IMR-90 (cell line): ENCODE measurements at regions not wholly inside any gene's neighbourhood (a gene's known extent, or its start where the extent isn't known, plus 50 kb on each side); places are given as distances from the start of the nearest gene placed in this dataset.

ENCODE experiments used
- ATAC-seq: fragments of 200-7000 bp; cut with Tn5 transposase; 2 replicates; pipeline ENCODE4 v1.9.1; 2020; ENCODE audit warnings: low read depth, mild to moderate bottlenecking, moderate library complexity
- BruUV-seq: library from RNA; stranded (reverse); fragments of 400-500 nt; replicated peaks from 2 replicates; lab custom pipeline; 2021; lab: Mats Ljungman, UMichigan
- CTCF ChIA-PET: fragments of 300-600 bp; formaldehyde crosslinking; extraction: SDS; loops from one replicate; lab custom pipeline; 2021; ENCODE audit warnings: antibody characterized with exemption; lab: Yijun Ruan, JAX
- POLR2A ChIA-PET: fragments of 300-600 bp; sonication (Branson Sonifier 250); formaldehyde crosslinking; loops from one replicate; lab custom pipeline; 2022; ENCODE audit warnings: antibody characterized with exemption; ENCODE audit not compliant: unreplicated experiment; lab: Charles Lee
- DNase-seq: peaks from one replicate; pipeline ENCODE4 v3.0.0; 2013
- H2AFZ ChIP-seq: replicated peaks from 2 replicates; pipeline ENCODE3; 2013; ENCODE audit warnings: low read length, mild to moderate bottlenecking; ENCODE audit not compliant: poor library complexity
- H2AK5ac ChIP-seq: 2 replicates; pipeline ENCODE4 v1.6.1; 2013; ENCODE audit warnings: low read depth, low read length, inconsistent platforms
- H2AK9ac ChIP-seq: replicated peaks from 2 replicates; pipeline ENCODE3; 2013; ENCODE audit warnings: mild to moderate bottlenecking, low read depth, low read length, moderate library complexity; ENCODE audit not compliant: poor library complexity
- H2BK120ac ChIP-seq: 2 replicates; pipeline ENCODE4 v1.6.1; 2013; ENCODE audit warnings: low read depth, low read length, inconsistent platforms
- H2BK15ac ChIP-seq: 3 replicates; pipeline ENCODE4 v1.6.1; 2013; ENCODE audit warnings: low read depth, low read length, inconsistent platforms
- H2BK20ac ChIP-seq: 2 replicates; pipeline ENCODE4 v1.6.1; 2013; ENCODE audit warnings: low read depth, mild to moderate bottlenecking, inconsistent platforms, low read length, moderate library complexity
- H2BK5ac ChIP-seq: 2 replicates; pipeline ENCODE4 v1.6.1; 2013; ENCODE audit warnings: mild to moderate bottlenecking, low read depth, low read length, inconsistent platforms; ENCODE audit not compliant: poor library complexity, severe bottlenecking
- H3K14ac ChIP-seq: replicated peaks from 2 replicates; pipeline ENCODE4 v1.6.1; 2013; ENCODE audit warnings: low read depth, low read length, inconsistent platforms
- H3K18ac ChIP-seq: 2 replicates; pipeline ENCODE4 v1.6.1; 2013; ENCODE audit warnings: low read depth, low read length, control low read depth
- H3K23ac ChIP-seq: 2 replicates; pipeline ENCODE4 v1.6.1; 2013; ENCODE audit warnings: low read depth, low read length, inconsistent platforms
- H3K27ac ChIP-seq: 2 replicates; pipeline ENCODE4 v1.5.1; 2013; ENCODE audit warnings: mild to moderate bottlenecking, control low read depth, low read length; ENCODE audit not compliant: insufficient read depth
- H3K27me3 ChIP-seq: 2 replicates; pipeline ENCODE4 v1.6.1; 2013; ENCODE audit warnings: low read length; ENCODE audit not compliant: control insufficient read depth, insufficient read depth
- H3K36me3 ChIP-seq: 2 replicates; pipeline ENCODE4 v1.6.1; 2013; ENCODE audit warnings: low read length, mixed read lengths; ENCODE audit not compliant: control insufficient read depth, insufficient read depth
- H3K4ac ChIP-seq: 2 replicates; pipeline ENCODE4 v1.6.1; 2013; ENCODE audit warnings: low read depth, low read length, inconsistent platforms
- H3K4me1 ChIP-seq: 2 replicates; pipeline ENCODE4 v1.6.1; 2013; ENCODE audit warnings: low read length, mixed read lengths; ENCODE audit not compliant: control insufficient read depth, insufficient read depth
- H3K4me2 ChIP-seq: 2 replicates; pipeline ENCODE4 v1.6.1; 2013; ENCODE audit warnings: low read depth, mild to moderate bottlenecking, control low read depth, low read length, moderate library complexity
- H3K4me3 ChIP-seq: 2 replicates; pipeline ENCODE4 v1.5.1; 2013; ENCODE audit warnings: low read depth, mild to moderate bottlenecking, control low read depth, low read length, moderate library complexity; ENCODE audit not compliant: insufficient read depth
- H3K56ac ChIP-seq: 2 replicates; pipeline ENCODE4 v1.6.1; 2013; ENCODE audit warnings: low read length, inconsistent platforms; ENCODE audit not compliant: insufficient read depth; ENCODE audit errors: extremely low read depth
- H3K79me1 ChIP-seq, 2 experiments: 2 replicates each; pipeline ENCODE4 v1.6.1; 2013; ENCODE audit warnings: low read length in 2 of 2, inconsistent platforms in 1 of 2, low read depth in 1 of 2
- H3K9ac ChIP-seq: 2 replicates; pipeline ENCODE4 v1.6.1; 2013; ENCODE audit warnings: low read depth, low read length, control low read depth
- H3K9me1 ChIP-seq: 2 replicates; pipeline ENCODE4 v1.6.1; 2013; ENCODE audit warnings: low read length, inconsistent platforms; ENCODE audit not compliant: insufficient read depth
- H3K9me3 ChIP-seq: 2 replicates; pipeline ENCODE4 v1.6.1; 2013; ENCODE audit warnings: low read length; ENCODE audit not compliant: control insufficient read depth, insufficient read depth
- H4K20me1 ChIP-seq: 2 replicates; pipeline ENCODE4 v1.6.1; 2013; ENCODE audit warnings: low read length, inconsistent platforms; ENCODE audit not compliant: insufficient read depth
- H4K5ac ChIP-seq: 2 replicates; pipeline ENCODE4 v1.6.1; 2013; ENCODE audit warnings: mild to moderate bottlenecking, low read depth, low read length, control low read depth
- H4K8ac ChIP-seq, 2 experiments: 2 replicates each; pipeline ENCODE4 v1.6.1; 2013; ENCODE audit warnings: low read depth in 2 of 2, low read length in 2 of 2, control low read depth in 1 of 2, inconsistent platforms in 1 of 2
- H4K91ac ChIP-seq: 2 replicates; pipeline ENCODE4 v1.6.1; 2013; ENCODE audit warnings: low read depth, low read length, inconsistent platforms; ENCODE audit not compliant: insufficient read depth
- BHLHE40 ChIP-seq: fragments of 150-350 bp; IDR thresholded peaks from 2 replicates; pipeline ENCODE4 v1.6.1; 2016; ENCODE audit warnings: mild to moderate bottlenecking, low read depth, low read length
- CEBPB ChIP-seq: IDR thresholded peaks from 2 replicates; pipeline ENCODE4 v1.6.1; 2012; ENCODE audit warnings: low read depth, low read length, improper control_type of control experiment
- CHD1 ChIP-seq: IDR thresholded peaks from 2 replicates; pipeline ENCODE4 v1.6.1; 2012; ENCODE audit warnings: low read depth, low read length, improper control_type of control experiment
- FOS ChIP-seq: fragments of 150-350 bp; IDR thresholded peaks from 2 replicates; pipeline ENCODE4 v1.6.1; 2016; ENCODE audit warnings: low read depth, low read length
- MAFK ChIP-seq: IDR thresholded peaks from 2 replicates; pipeline ENCODE4 v1.6.1; 2012; ENCODE audit warnings: low read depth, low read length, improper control_type of control experiment
- MAZ ChIP-seq: IDR thresholded peaks from 2 replicates; pipeline ENCODE4 v1.6.1; 2012; ENCODE audit warnings: low read depth, mild to moderate bottlenecking, low read length, improper control_type of control experiment, moderate library complexity, borderline replicate concordance
- MXI1 ChIP-seq: IDR thresholded peaks from 2 replicates; pipeline ENCODE4 v1.6.1; 2012; ENCODE audit warnings: low read depth, mild to moderate bottlenecking, low read length, moderate library complexity, borderline replicate concordance
- NFE2L2 ChIP-seq: fragments of 150-350 bp; IDR thresholded peaks from 2 replicates; pipeline ENCODE4 v1.6.1; 2016; ENCODE audit warnings: low read depth, mild to moderate bottlenecking, low read length
- POLR2A ChIP-seq: IDR thresholded peaks from 2 replicates; pipeline ENCODE4 v1.6.1; 2012; ENCODE audit warnings: mild to moderate bottlenecking, low read depth, low read length
- RAD21 ChIP-seq: IDR thresholded peaks from 2 replicates; pipeline ENCODE4 v1.6.1; 2012; ENCODE audit warnings: low read length, improper control_type of control experiment
- RCOR1 ChIP-seq: IDR thresholded peaks from 2 replicates; pipeline ENCODE4 v1.6.1; 2012; ENCODE audit warnings: mild to moderate bottlenecking, low read length, improper control_type of control experiment; ENCODE audit not compliant: insufficient replicate concordance
- SMC3 ChIP-seq: fragments of 150-350 bp; IDR thresholded peaks from 2 replicates; pipeline ENCODE4 v1.6.1; 2016; ENCODE audit warnings: low read depth, mild to moderate bottlenecking, antibody characterized with exemption, low read length, moderate library complexity
- WGBS, 2 experiments: methylation state at CpG; one replicate each; pipeline versions ENCODE4 v1.1.5 to v1.1.7; 2013; ENCODE audit warnings: missing lambda C conversion rate in 2 of 2; ENCODE audit not compliant: insufficient read length in 1 of 2; ENCODE audit errors: extremely low coverage in 2 of 2; 5-methylcytosine and 5-hydroxymethylcytosine counted together
- dilution Hi-C: fragments of 300-500 bp; cut with HindIII; formaldehyde crosslinking; loops from one replicate; pipeline ENCODE4 v1.14.3; 2018; ENCODE audit warnings: low sequenced_read_pairs; ENCODE audit not compliant: unreplicated experiment
- in situ Hi-C: fragments of 300-500 bp; cut with MboI; formaldehyde crosslinking; loops from 3 replicates; pipeline ENCODE4 v1.14.3; 2019; ENCODE audit warnings: low sequenced_read_pairs, inconsistent platforms, mixed read lengths
- intact Hi-C: fragments of 100-400 bp; cut with micrococcal nuclease; formaldehyde crosslinking; loops from 2 replicates; pipeline ENCODE4 v1.10.0; 2022
- TF ChIP-seq, protein P1 (sequence below): fragments of 150-350 bp; IDR thresholded peaks from 2 replicates; pipeline ENCODE4 v1.6.1; 2016; ENCODE audit warnings: low read depth, mild to moderate bottlenecking, low read length, moderate library complexity, borderline replicate concordance
- TF ChIP-seq, protein P2 (sequence below): fragments of 150-350 bp; IDR thresholded peaks from 2 replicates; pipeline ENCODE4 v1.6.1; 2017; ENCODE audit warnings: mild to moderate bottlenecking, antibody characterized with exemption, low read length, low read depth
- TF ChIP-seq, protein P3 (sequence below): conservative IDR thresholded peaks from 2 replicates; pipeline ENCODE4 v1.5.1; 2012; ENCODE audit warnings: mild to moderate bottlenecking, low read depth, low read length, improper control_type of control experiment

DNA sequence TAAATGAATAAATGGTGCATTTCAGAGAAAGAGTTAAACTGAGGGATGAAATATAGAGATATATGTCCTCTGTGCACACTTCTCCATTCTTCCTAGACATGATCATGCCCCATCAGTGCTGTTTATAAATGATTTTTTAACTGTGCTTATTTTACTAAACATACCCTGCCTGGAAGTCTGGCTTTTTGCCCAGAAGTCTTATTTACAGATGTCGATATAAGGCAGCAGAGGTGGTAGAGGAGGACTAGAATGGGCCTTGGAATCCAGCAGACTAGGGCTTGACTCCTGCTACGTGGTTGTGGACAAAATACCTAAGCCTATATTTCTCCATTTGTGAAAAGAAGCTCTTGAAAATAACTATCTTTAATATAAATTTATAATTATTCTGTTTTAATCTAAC is 355.5 kb downstream of the RAD51AP2 start:
- Histone ChIP-seq H3K9me1 (no peaks in the 10 kb centered on the region), H4K91ac (no peak overlapping the region), H4K8ac (no peak overlapping the region), H3K9ac (no peak overlapping the region), H2BK20ac (no peak overlapping the region), H2BK120ac (no peak overlapping the region), H2BK15ac (no peak overlapping the region), H2BK5ac (no peak overlapping the region), H2AK5ac (no peak overlapping the region), H4K20me1 (no peaks in the 10 kb centered on the region), H2AFZ (no peak overlapping the region), H4K5ac (no peak overlapping the region), H3K14ac (no peak overlapping the region), H3K56ac (no peak overlapping the region), H3K27me3 (no peaks in the 10 kb centered on the region), H3K9me3 (no peaks in the 10 kb centered on the region), H3K4me2 (no peak overlapping the region), H2AK9ac (no peak overlapping the region), H3K4me3 (no peak overlapping the region), H3K79me1 (no peaks in the 10 kb centered on the region), H3K4ac (no peak overlapping the region), H3K36me3 (no peaks in the 10 kb centered on the region), H3K27ac (no peak overlapping the region), H3K23ac (no peak overlapping the region), H3K18ac (no peak overlapping the region), H3K4me1 (no peaks in the 10 kb centered on the region)
- POLR2A ChIA-PET = no interaction called here
- TF ChIP-seq MAFK = no peak
- no peak for TF ChIP-seq RCOR1
- no peak for TF ChIP-seq CEBPB
- TF ChIP-seq SMC3 = no peak
- TF ChIP-seq, protein P1, sequence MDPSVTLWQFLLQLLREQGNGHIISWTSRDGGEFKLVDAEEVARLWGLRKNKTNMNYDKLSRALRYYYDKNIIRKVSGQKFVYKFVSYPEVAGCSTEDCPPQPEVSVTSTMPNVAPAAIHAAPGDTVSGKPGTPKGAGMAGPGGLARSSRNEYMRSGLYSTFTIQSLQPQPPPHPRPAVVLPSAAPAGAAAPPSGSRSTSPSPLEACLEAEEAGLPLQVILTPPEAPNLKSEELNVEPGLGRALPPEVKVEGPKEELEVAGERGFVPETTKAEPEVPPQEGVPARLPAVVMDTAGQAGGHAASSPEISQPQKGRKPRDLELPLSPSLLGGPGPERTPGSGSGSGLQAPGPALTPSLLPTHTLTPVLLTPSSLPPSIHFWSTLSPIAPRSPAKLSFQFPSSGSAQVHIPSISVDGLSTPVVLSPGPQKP = no peak
- no peak for TF ChIP-seq RAD21
- TF ChIP-seq POLR2A = no peak
- no peak for TF ChIP-seq FOS
- no peak for TF ChIP-seq BHLHE40
- TF ChIP-seq, protein P2, sequence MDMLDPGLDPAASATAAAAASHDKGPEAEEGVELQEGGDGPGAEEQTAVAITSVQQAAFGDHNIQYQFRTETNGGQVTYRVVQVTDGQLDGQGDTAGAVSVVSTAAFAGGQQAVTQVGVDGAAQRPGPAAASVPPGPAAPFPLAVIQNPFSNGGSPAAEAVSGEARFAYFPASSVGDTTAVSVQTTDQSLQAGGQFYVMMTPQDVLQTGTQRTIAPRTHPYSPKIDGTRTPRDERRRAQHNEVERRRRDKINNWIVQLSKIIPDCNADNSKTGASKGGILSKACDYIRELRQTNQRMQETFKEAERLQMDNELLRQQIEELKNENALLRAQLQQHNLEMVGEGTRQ = no peak
- TF ChIP-seq NFE2L2 = no peak
- TF ChIP-seq, protein P3, sequence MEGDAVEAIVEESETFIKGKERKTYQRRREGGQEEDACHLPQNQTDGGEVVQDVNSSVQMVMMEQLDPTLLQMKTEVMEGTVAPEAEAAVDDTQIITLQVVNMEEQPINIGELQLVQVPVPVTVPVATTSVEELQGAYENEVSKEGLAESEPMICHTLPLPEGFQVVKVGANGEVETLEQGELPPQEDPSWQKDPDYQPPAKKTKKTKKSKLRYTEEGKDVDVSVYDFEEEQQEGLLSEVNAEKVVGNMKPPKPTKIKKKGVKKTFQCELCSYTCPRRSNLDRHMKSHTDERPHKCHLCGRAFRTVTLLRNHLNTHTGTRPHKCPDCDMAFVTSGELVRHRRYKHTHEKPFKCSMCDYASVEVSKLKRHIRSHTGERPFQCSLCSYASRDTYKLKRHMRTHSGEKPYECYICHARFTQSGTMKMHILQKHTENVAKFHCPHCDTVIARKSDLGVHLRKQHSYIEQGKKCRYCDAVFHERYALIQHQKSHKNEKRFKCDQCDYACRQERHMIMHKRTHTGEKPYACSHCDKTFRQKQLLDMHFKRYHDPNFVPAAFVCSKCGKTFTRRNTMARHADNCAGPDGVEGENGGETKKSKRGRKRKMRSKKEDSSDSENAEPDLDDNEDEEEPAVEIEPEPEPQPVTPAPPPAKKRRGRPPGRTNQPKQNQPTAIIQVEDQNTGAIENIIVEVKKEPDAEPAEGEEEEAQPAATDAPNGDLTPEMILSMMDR = no peak
- TF ChIP-seq MAZ = no peak
- TF ChIP-seq MXI1 = no peak
- TF ChIP-seq CHD1 = no peak
- DNase-seq (no peak), ATAC-seq (no peak)
- intact Hi-C loops = no loop called here
- dilution Hi-C loops = no loop called here
- BruUV-seq = no TSS peak
- WGBS, 2 experiments = no CpG with 5 or more reads among the region's 2 CpGs
- in situ Hi-C loops = no loop called here
- CTCF ChIA-PET = no interaction called here
